Left forelimb (tissue), 1 donor: ENCODE measurements at regions not wholly inside any gene's neighbourhood (a gene's known extent, or its start where the extent isn't known, plus 50 kb on each side); places are given as distances from the start of the nearest gene placed in this dataset.

ENCODE experiments used
- DNase-seq: peaks from one replicate; pipeline ENCODE4 v3.0.0-alpha.2; 2018; ENCODE audit warnings: low spot score

- DNase-seq = no peak
These were observed 52.2 kb upstream of the IRX4 start for GRCh38 chr5:1934801-1935429.

DNA sequence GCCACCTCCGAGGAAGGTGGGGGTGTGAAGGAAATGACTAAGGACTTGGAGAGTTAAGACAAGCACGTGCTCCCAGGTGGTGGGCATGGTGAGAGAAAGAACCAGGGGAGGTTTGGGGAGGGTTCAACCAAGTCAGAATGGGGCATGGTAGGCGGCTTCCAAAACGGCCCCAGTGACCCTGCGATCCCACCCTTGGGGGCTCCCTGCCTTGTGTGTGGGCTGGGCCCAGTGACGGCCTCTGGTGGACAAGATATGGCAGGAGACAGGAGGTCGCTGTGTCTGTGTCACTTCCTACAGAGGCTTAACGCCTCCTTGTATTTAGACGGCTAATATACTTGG is 51.3 kb upstream of the IRX4 start:
- no peak for DNase-seq

GRCh38 chr5:1933364-1934055 is 50.8 kb upstream of the IRX4 start:
- DNase-seq = peak; percentile 1
